Stomach (tissue), 8 donors: ENCODE measurements at regions not wholly inside any gene's neighbourhood (a gene's known extent, or its start where the extent isn't known, plus 50 kb on each side); places are given as distances from the start of the nearest gene placed in this dataset.

Experiments
- DNase-seq, 2 donors: peaks; one replicate each; pipeline versions ENCODE4 v3.0.0 to v3.0.0-alpha.2; 2013 to 2019
- H3K27ac ChIP-seq, 5 donors: fragments of 200-600 bp in 4 of 5; sonication (generic) in 4 of 5; one replicate each; pipeline ENCODE4 v1.5.1; 2013 to 2019; ENCODE audit warnings: mild to moderate bottlenecking in 1 of 5, moderate library complexity in 1 of 5
- H3K27me3 ChIP-seq, 3 donors: fragments of 200-600 bp; sonication (generic); one replicate each; pipeline ENCODE4 v1.5.1; 2017 to 2019; ENCODE audit warnings: mixed run types in 1 of 3
- H3K36me3 ChIP-seq, 4 donors: fragments of 200-600 bp; sonication (generic); 1 replicate in 3 of 4; 2 replicates in 1 of 4; pipeline ENCODE4 v1.5.1; 2016 to 2019
- H3K4me1 ChIP-seq, 4 donors: fragments of 200-600 bp; sonication (generic); one replicate each; pipeline ENCODE4 v1.5.1; 2016 to 2019
- H3K4me3 ChIP-seq, 4 donors: fragments of 200-600 bp; sonication (generic) in 3 of 4; one replicate each; pipeline ENCODE4 v1.5.1; 2016 to 2019; ENCODE audit warnings: mild to moderate bottlenecking in 1 of 4
- H3K9me3 ChIP-seq, 4 donors: fragments of 200-600 bp; sonication (generic); one replicate each; pipeline ENCODE4 v1.5.1; 2016 to 2019
- EP300 ChIP-seq: sonication (generic); formaldehyde crosslinking; IDR thresholded peaks from one replicate; pipeline ENCODE4 v1.6.1; 2017; ENCODE audit warnings: antibody characterized with exemption
- POLR2A ChIP-seq, 4 donors: fragments of 450-650 bp; IDR thresholded peaks; one replicate each; pipeline ENCODE4 v1.6.1; 2016; ENCODE audit warnings: antibody characterized with exemption in 4 of 4, control low read depth in 2 of 4, mild to moderate bottlenecking in 1 of 4, moderate library complexity in 1 of 4
- POLR2AphosphoS5 ChIP-seq, 3 donors: sonication (generic); formaldehyde crosslinking; IDR thresholded peaks; one replicate each; pipeline ENCODE4 v1.6.1; 2016; ENCODE audit warnings: antibody characterized with exemption in 3 of 3
- WGBS, 5 donors: extraction: QIAGEN DNeasy Blood & Tissue Kit in 3 of 5; methylation state at CpG; one replicate each; pipeline versions ENCODE4 v1.1.5 to v1.1.7; 2013 to 2018; 5-methylcytosine and 5-hydroxymethylcytosine counted together
- intact Hi-C: fragments of 100-400 bp; cut with DNase I; formaldehyde crosslinking; loops from one replicate; pipeline ENCODE4 v1.15.1; 2023; ENCODE audit warnings: low total_unique reads
- TF ChIP-seq, protein P1 (sequence below), 7 experiments: fragments of 450-650 bp in 4 of 7; fragments of 200-600 bp in 3 of 7; sonication (generic) in 3 of 7; IDR thresholded peaks; one replicate each; pipeline ENCODE4 v1.5.1; 2016 to 2019; ENCODE audit warnings: antibody characterized with exemption in 7 of 7, control low read depth in 2 of 7, mild to moderate bottlenecking in 1 of 7
- donor health status: healthy with polysubstance abuse.
- donor health status: Bipolar disorder and iron deficiency.
- donor health status: healthy.

DNA sequence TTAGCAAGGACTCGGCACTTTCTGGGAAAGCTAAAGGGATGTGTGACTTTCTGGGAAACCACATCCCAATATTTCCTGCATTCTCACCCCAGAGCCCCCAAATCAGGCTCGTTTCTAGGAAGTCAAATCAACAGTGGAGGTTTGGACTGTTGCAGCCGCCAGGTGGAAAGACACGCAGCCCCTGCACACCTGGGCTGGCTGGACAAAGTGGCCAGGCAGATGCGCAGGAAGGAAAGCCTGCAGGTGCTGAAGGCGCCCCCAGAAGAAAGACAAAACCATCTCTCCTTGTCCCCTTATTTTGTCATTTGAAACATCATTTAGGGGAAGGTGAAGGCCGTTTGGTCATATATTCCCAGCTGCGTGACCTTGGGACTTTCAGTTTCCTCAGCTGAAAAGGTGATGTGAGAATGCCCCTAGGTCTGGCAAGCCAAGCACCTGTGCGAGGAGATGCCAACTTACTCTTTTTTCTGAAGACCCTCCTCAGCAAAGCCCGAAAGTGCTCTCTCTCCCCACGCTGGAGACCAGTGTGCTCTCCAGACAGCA, 97.9 kb upstream of the CPEB4 start:
- H3K27ac ChIP-seq: no peak overlapping the region
- no peaks in the 10 kb centered on the region for H3K27me3 ChIP-seq
- 86 to 91% (median 90%) methylated on average over 11 of the region's 11 CpGs for WGBS, 5 donors
- intact Hi-C loops: no loop called here
- H3K4me1 ChIP-seq: peaks cover 7 to 24% (median 13%) of the 10 kb centered on the region in 4 donors
- DNase-seq: peak in 1 of 2 donors; percentile 22
- H3K4me3 ChIP-seq: no peak overlapping the region
- no peaks in the 10 kb centered on the region for H3K9me3 ChIP-seq
- no peaks in the 10 kb centered on the region for H3K36me3 ChIP-seq
- TF ChIP-seq EP300 (no peak), POLR2AphosphoS5 (IDR thresholded peaks at IDR 0.05) (no peak), POLR2A (IDR thresholded peaks at IDR 0.05) (no peak)
- TF ChIP-seq, protein P1, sequence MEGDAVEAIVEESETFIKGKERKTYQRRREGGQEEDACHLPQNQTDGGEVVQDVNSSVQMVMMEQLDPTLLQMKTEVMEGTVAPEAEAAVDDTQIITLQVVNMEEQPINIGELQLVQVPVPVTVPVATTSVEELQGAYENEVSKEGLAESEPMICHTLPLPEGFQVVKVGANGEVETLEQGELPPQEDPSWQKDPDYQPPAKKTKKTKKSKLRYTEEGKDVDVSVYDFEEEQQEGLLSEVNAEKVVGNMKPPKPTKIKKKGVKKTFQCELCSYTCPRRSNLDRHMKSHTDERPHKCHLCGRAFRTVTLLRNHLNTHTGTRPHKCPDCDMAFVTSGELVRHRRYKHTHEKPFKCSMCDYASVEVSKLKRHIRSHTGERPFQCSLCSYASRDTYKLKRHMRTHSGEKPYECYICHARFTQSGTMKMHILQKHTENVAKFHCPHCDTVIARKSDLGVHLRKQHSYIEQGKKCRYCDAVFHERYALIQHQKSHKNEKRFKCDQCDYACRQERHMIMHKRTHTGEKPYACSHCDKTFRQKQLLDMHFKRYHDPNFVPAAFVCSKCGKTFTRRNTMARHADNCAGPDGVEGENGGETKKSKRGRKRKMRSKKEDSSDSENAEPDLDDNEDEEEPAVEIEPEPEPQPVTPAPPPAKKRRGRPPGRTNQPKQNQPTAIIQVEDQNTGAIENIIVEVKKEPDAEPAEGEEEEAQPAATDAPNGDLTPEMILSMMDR (IDR thresholded peaks at IDR 0.05): no peak

DNA sequence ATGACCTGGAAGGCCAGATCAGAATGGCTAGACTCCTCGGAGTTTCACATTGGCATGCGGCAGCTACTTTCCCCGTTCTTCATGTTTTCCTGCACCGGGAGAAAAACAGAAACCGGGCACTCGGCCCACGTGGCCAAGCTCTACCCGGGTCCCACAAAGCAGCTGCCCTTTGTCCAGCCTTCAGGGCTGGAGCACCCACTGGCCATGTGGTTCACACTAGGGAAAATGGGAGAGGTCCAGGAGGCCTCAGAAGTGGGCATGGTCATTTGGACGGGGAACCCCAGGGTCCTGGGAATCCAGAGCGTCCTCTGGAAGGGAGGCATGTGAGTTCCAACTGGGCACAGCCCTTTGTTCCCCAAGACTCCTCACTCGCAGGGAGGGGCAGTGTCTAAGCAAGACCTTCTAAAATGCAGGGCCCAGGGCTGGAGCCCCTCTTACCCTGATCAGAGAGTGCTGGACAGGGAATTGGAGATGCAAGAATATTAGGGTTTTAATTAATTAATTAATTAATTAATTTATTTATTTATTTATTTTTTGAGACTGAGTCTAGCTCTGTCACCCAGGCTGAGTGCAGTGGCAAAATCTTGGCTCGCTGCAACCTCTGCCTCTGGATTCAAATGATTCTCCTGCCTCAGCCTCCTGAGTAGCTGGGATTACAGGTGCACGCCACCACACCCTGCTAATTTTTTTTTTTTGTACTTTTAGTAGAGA, 97.2 kb upstream of the CPEB4 start:
- peak in 1 of 2 donors; percentile 23 for DNase-seq
- H3K27ac ChIP-seq: peak overlapping the region in 1 of 5 donors; percentile 50
- H3K36me3 ChIP-seq: no peaks in the 10 kb centered on the region
- 83 to 91% (median 90%) methylated on average over 12 to 13 of the region's 13 CpGs for WGBS, 5 donors
- intact Hi-C loops: no loop called here
- TF ChIP-seq POLR2AphosphoS5 (IDR thresholded peaks at IDR 0.05) (no peak), POLR2A (IDR thresholded peaks at IDR 0.05) (no peak), EP300 (no peak)
- TF ChIP-seq, protein P1 (IDR thresholded peaks at IDR 0.05): no peak
- H3K27me3 ChIP-seq: no peaks in the 10 kb centered on the region
- peaks cover 7 to 29% (median 15%) of the 10 kb centered on the region in 4 donors for H3K4me1 ChIP-seq
- H3K4me3 ChIP-seq: no peak overlapping the region
- no peaks in the 10 kb centered on the region for H3K9me3 ChIP-seq

DNA sequence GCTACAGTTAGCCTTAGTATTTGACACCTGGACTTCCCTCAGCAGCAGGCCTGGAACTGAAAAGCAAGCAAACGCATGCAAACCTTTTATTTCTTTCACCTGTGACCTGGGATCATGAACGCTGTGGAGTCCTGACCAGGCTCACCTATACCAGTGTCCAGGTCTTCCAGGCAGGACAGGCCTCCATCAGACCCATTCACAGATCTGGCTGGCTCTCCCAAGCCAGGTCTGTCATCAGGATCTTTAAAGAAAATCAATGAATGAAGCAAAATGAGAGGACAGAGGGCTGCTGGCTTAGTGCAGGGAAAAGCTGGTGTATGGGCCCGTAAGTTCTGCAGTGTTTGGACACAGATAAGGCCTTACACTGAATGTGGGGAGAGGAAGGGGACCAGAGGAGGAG, 96.3 kb upstream of the CPEB4 start:
- peaks cover 7 to 21% (median 15%) of the 10 kb centered on the region in 4 donors for H3K4me1 ChIP-seq
- peak overlapping the region in 2 of 5 donors; percentile 50 to 54 for H3K27ac ChIP-seq
- H3K4me3 ChIP-seq: no peak overlapping the region
- DNase-seq: no peak
- no peaks in the 10 kb centered on the region for H3K27me3 ChIP-seq
- 42 to 64% (median 45%) methylated on average over 3 of the region's 3 CpGs for WGBS, 5 donors
- intact Hi-C loops: no loop called here
- no peaks in the 10 kb centered on the region for H3K36me3 ChIP-seq
- TF ChIP-seq EP300 (no peak), POLR2A (IDR thresholded peaks at IDR 0.05) (no peak), POLR2AphosphoS5 (IDR thresholded peaks at IDR 0.05) (no peak)
- no peaks in the 10 kb centered on the region for H3K9me3 ChIP-seq

DNA sequence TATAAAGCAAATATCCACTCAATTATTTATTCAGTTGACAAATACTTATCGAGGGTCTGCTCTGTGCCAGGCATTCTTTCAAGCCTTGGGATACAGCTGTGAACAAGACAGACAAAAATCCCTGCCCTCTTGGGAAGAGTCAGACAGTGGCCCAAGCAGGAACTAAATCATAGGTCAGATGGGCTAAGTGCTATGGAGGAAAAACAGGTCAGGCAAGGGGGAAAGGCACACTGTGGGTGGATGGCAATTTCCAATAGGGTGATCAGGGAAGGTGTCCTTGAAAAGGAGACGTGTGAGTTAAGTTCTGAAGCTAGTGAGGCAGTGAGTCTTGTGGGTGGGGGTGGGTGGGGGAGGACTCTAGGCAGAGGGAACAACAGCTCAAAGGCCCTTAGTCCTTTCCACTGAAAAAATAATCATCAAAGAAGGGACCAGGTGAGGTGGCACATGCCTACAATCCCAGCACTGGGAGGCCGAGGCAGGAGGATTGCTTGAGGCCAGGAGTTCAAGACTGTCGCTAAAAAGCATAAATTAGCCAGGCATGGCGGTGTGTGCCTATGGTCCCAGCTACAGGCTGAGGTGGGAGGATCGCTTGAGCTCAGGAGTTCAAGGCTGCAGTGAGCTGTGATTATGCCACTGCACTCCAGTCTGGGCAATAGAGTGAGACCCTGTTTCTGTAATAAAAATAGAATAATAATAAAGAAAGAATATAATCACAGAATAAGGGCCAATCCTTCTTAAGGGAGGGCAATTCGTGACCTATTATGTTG, 95.2 kb upstream of the CPEB4 start:
- TF ChIP-seq POLR2AphosphoS5 (IDR thresholded peaks at IDR 0.05) (no peak), POLR2A (IDR thresholded peaks at IDR 0.05) (no peak), EP300 (no peak)
- TF ChIP-seq, protein P1 (IDR thresholded peaks at IDR 0.05): no peak
- no peak overlapping the region for H3K27ac ChIP-seq

More for the DNA sequence above, 95.2 kb upstream of the CPEB4 start:
- intact Hi-C loops: no loop called here
- Histone ChIP-seq H3K27me3 (no peaks in the 10 kb centered on the region), H3K36me3 (no peaks in the 10 kb centered on the region), H3K9me3 (no peaks in the 10 kb centered on the region), H3K4me1 (peaks cover 7 to 20% (median 15%) of the 10 kb centered on the region in 4 donors), H3K4me3 (no peak overlapping the region)
- 71 to 90% (median 84%) methylated on average over 7 of the region's 7 CpGs for WGBS, 5 donors
- DNase-seq: no peak
